Fibroblast of villous mesenchyme (primary cell): ENCODE measurements at regions not wholly inside any gene's neighbourhood (a gene's known extent, or its start where the extent isn't known, plus 50 kb on each side); places are given as distances from the start of the nearest gene placed in this dataset.

Experiments
- DNase-seq: peaks from one replicate; pipeline ENCODE4 v3.0.0-alpha.2; 2010; ENCODE audit warnings: low read depth
- H3K4me3 ChIP-seq: 2 replicates; pipeline ENCODE4 v1.5.1; 2011; ENCODE audit warnings: low read depth, mild to moderate bottlenecking, low read length
- CTCF ChIP-seq: IDR thresholded peaks from 2 replicates; pipeline ENCODE4 v1.5.1; 2012; ENCODE audit warnings: low read depth, mild to moderate bottlenecking, low read length; ENCODE audit not compliant: insufficient read depth

GRCh38 chr5:62935660-62936059, 357.0 kb downstream of the LRRC70 start:
- no peak for DNase-seq
- H3K4me3 ChIP-seq: no peak overlapping the region
- TF ChIP-seq CTCF: no peak

GRCh38 chr5:62934319-62934718, 355.7 kb downstream of the LRRC70 start:
- no peak overlapping the region for H3K4me3 ChIP-seq
- no peak for TF ChIP-seq CTCF
- no peak for DNase-seq

GRCh38 chr5:62933261-62933660, 354.6 kb downstream of the LRRC70 start:
- H3K4me3 ChIP-seq: no peak overlapping the region
- no peak for TF ChIP-seq CTCF
- no peak for DNase-seq

GRCh38 chr5:62931153-62931950, 352.7 kb downstream of the LRRC70 start:
- H3K4me3 ChIP-seq: no peak overlapping the region
- no peak for DNase-seq
- TF ChIP-seq CTCF: no peak

GRCh38 chr5:62922191-62922590, 343.6 kb downstream of the LRRC70 start:
- H3K4me3 ChIP-seq: no peak overlapping the region
- no peak for TF ChIP-seq CTCF
- DNase-seq: no peak

- no peak for TF ChIP-seq CTCF
- no peak overlapping the region for H3K4me3 ChIP-seq
- DNase-seq: peak; percentile 14
Observed at GRCh38 chr5:62920856-62921255, 342.2 kb downstream of the LRRC70 start.

GRCh38 chr5:62909326-62909725, 330.7 kb downstream of the LRRC70 start:
- TF ChIP-seq CTCF: no peak
- DNase-seq: no peak

More at GRCh38 chr5:62909326-62909725, 330.7 kb downstream of the LRRC70 start:
- H3K4me3 ChIP-seq: no peak overlapping the region
